Ovary (tissue), 3 donors: ENCODE measurements at regions not wholly inside any gene's neighbourhood (a gene's known extent, or its start where the extent isn't known, plus 50 kb on each side); places are given as distances from the start of the nearest gene placed in this dataset.

Experiments
- EP300 ChIP-seq: sonication (generic); formaldehyde crosslinking; IDR thresholded peaks from one replicate; pipeline ENCODE4 v1.6.1; 2017; ENCODE audit warnings: antibody characterized with exemption
- POLR2A ChIP-seq: fragments of 450-650 bp; IDR thresholded peaks from one replicate; pipeline ENCODE4 v1.6.1; 2017; ENCODE audit warnings: antibody characterized with exemption, mild to moderate bottlenecking, moderate library complexity
- TF ChIP-seq, protein P1 (sequence below), 3 donors: fragments of 450-650 bp in 2 of 3; fragments of 200-600 bp in 1 of 3; IDR thresholded peaks; one replicate each; pipeline versions ENCODE4 v1.5.1 to v1.8.0; 2016 to 2022; ENCODE audit warnings: antibody characterized with exemption in 3 of 3, mild to moderate bottlenecking in 1 of 3
- donor health status: DM: no; HTN: no; CAD: no.

DNA sequence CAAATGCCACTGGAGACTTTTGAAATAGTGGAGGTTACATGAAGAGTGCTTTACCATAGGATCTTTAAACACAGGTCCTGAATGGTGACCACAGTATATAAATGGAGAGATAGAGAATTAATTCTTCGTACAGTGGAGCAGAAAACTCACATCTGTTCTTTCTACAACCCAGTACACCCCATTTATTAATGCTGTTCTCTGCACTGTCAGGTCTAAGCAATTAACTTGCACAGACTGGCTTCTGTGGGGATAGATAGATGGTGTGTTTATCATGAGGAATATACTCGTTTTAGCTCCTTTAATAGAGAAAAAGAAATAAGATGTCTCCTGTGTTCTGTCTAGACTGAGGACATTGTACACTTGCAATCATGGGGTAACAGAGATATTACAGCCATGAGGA is 494.3 kb downstream of the TRHDE start:
- TF ChIP-seq, protein P1, sequence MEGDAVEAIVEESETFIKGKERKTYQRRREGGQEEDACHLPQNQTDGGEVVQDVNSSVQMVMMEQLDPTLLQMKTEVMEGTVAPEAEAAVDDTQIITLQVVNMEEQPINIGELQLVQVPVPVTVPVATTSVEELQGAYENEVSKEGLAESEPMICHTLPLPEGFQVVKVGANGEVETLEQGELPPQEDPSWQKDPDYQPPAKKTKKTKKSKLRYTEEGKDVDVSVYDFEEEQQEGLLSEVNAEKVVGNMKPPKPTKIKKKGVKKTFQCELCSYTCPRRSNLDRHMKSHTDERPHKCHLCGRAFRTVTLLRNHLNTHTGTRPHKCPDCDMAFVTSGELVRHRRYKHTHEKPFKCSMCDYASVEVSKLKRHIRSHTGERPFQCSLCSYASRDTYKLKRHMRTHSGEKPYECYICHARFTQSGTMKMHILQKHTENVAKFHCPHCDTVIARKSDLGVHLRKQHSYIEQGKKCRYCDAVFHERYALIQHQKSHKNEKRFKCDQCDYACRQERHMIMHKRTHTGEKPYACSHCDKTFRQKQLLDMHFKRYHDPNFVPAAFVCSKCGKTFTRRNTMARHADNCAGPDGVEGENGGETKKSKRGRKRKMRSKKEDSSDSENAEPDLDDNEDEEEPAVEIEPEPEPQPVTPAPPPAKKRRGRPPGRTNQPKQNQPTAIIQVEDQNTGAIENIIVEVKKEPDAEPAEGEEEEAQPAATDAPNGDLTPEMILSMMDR (IDR thresholded peaks at IDR 0.05) = no peak
- TF ChIP-seq EP300 (no peak), POLR2A (no peak)
